Rectal smooth muscle tissue (tissue), 1 donor: ENCODE measurements at regions not wholly inside any gene's neighbourhood (a gene's known extent, or its start where the extent isn't known, plus 50 kb on each side); places are given as distances from the start of the nearest gene placed in this dataset.

Experiments
- H3K27ac ChIP-seq: one replicate; pipeline ENCODE4 v1.7.0; 2013; ENCODE audit warnings: low read depth, low read length, inconsistent platforms
- H3K27me3 ChIP-seq: one replicate; pipeline ENCODE4 v1.7.0; 2013; ENCODE audit warnings: low read length; ENCODE audit not compliant: control insufficient read depth, insufficient read depth
- H3K36me3 ChIP-seq: one replicate; pipeline ENCODE4 v1.7.0; 2013; ENCODE audit warnings: low read length; ENCODE audit not compliant: control insufficient read depth, insufficient read depth
- H3K4me1 ChIP-seq: one replicate; pipeline ENCODE4 v1.7.0; 2013; ENCODE audit warnings: low read length; ENCODE audit not compliant: control insufficient read depth, insufficient read depth
- H3K4me3 ChIP-seq: one replicate; pipeline ENCODE4 v1.7.0; 2013; ENCODE audit warnings: low read length
- H3K9ac ChIP-seq: one replicate; pipeline ENCODE4 v1.7.0; 2013; ENCODE audit warnings: low read length

GRCh38 chr6:100171533-100172321 lies 177.7 kb upstream of the MCHR2 start:
- no peaks in the 10 kb centered on the region for H3K27me3 ChIP-seq
- no peaks in the 10 kb centered on the region for H3K36me3 ChIP-seq
- H3K9ac ChIP-seq = no peak overlapping the region
- H3K27ac ChIP-seq = no peak overlapping the region
- H3K4me1 ChIP-seq = no peaks in the 10 kb centered on the region
- H3K4me3 ChIP-seq = no peak overlapping the region

GRCh38 chr6:100168148-100168547 lies 174.1 kb upstream of the MCHR2 start:
- no peaks in the 10 kb centered on the region for H3K4me1 ChIP-seq
- no peak overlapping the region for H3K9ac ChIP-seq
- H3K36me3 ChIP-seq = no peaks in the 10 kb centered on the region
- H3K27me3 ChIP-seq = no peaks in the 10 kb centered on the region
- no peak overlapping the region for H3K4me3 ChIP-seq
- no peak overlapping the region for H3K27ac ChIP-seq

GRCh38 chr6:100167585-100167984 lies 173.6 kb upstream of the MCHR2 start:
- Histone ChIP-seq H3K27ac (no peak overlapping the region), H3K4me1 (no peaks in the 10 kb centered on the region), H3K27me3 (no peaks in the 10 kb centered on the region), H3K4me3 (no peak overlapping the region), H3K36me3 (no peaks in the 10 kb centered on the region), H3K9ac (no peak overlapping the region)

GRCh38 chr6:100166956-100167355 lies 172.9 kb upstream of the MCHR2 start:
- H3K27me3 ChIP-seq = no peaks in the 10 kb centered on the region
- no peak overlapping the region for H3K4me3 ChIP-seq

GRCh38 chr6:100165442-100165841 lies 171.4 kb upstream of the MCHR2 start:
- Histone ChIP-seq H3K9ac (no peak overlapping the region), H3K4me1 (no peaks in the 10 kb centered on the region), H3K36me3 (no peaks in the 10 kb centered on the region), H3K27me3 (no peaks in the 10 kb centered on the region), H3K4me3 (no peak overlapping the region), H3K27ac (no peak overlapping the region)

More at GRCh38 chr6:100166956-100167355, 172.9 kb upstream of the MCHR2 start:
- H3K9ac ChIP-seq = no peak overlapping the region
- H3K36me3 ChIP-seq = no peaks in the 10 kb centered on the region
- H3K4me1 ChIP-seq = no peaks in the 10 kb centered on the region
- no peak overlapping the region for H3K27ac ChIP-seq

- Histone ChIP-seq H3K4me3 (no peak overlapping the region), H3K9ac (no peak overlapping the region), H3K27me3 (no peaks in the 10 kb centered on the region), H3K36me3 (no peaks in the 10 kb centered on the region), H3K27ac (no peak overlapping the region), H3K4me1 (no peaks in the 10 kb centered on the region)
Measured at GRCh38 chr6:100163035-100163434, 169.0 kb upstream of the MCHR2 start.

- H3K4me1 ChIP-seq = no peaks in the 10 kb centered on the region
- H3K27ac ChIP-seq = no peak overlapping the region
- H3K9ac ChIP-seq = no peak overlapping the region
- no peaks in the 10 kb centered on the region for H3K27me3 ChIP-seq
- H3K4me3 ChIP-seq = no peak overlapping the region
- no peaks in the 10 kb centered on the region for H3K36me3 ChIP-seq
Measured at GRCh38 chr6:100161782-100162365, 167.9 kb upstream of the MCHR2 start.

GRCh38 chr6:100160930-100161329 lies 166.9 kb upstream of the MCHR2 start:
- Histone ChIP-seq H3K36me3 (no peaks in the 10 kb centered on the region), H3K27me3 (no peaks in the 10 kb centered on the region), H3K27ac (no peak overlapping the region)

GRCh38 chr6:100155141-100155540 lies 161.1 kb upstream of the MCHR2 start:
- H3K27ac ChIP-seq = no peak overlapping the region
- no peak overlapping the region for H3K9ac ChIP-seq
- no peak overlapping the region for H3K4me3 ChIP-seq
- H3K36me3 ChIP-seq = no peaks in the 10 kb centered on the region
- H3K27me3 ChIP-seq = no peaks in the 10 kb centered on the region
- H3K4me1 ChIP-seq = no peaks in the 10 kb centered on the region

More at GRCh38 chr6:100160930-100161329, 166.9 kb upstream of the MCHR2 start:
- H3K9ac ChIP-seq = no peak overlapping the region
- H3K4me1 ChIP-seq = no peaks in the 10 kb centered on the region
- H3K4me3 ChIP-seq = no peak overlapping the region

GRCh38 chr6:100153636-100154275 lies 159.7 kb upstream of the MCHR2 start:
- Histone ChIP-seq H3K27ac (no peak overlapping the region), H3K36me3 (no peaks in the 10 kb centered on the region), H3K27me3 (no peaks in the 10 kb centered on the region), H3K4me3 (no peak overlapping the region), H3K9ac (no peak overlapping the region), H3K4me1 (no peaks in the 10 kb centered on the region)

- Histone ChIP-seq H3K4me3 (no peak overlapping the region), H3K27me3 (no peaks in the 10 kb centered on the region), H3K27ac (no peak overlapping the region), H3K4me1 (no peaks in the 10 kb centered on the region), H3K36me3 (no peaks in the 10 kb centered on the region), H3K9ac (no peak overlapping the region)
Measured at GRCh38 chr6:100152201-100152600, 158.2 kb upstream of the MCHR2 start.

- H3K4me1 ChIP-seq = no peaks in the 10 kb centered on the region
- H3K4me3 ChIP-seq = no peak overlapping the region
- H3K36me3 ChIP-seq = no peaks in the 10 kb centered on the region
- no peak overlapping the region for H3K9ac ChIP-seq
- no peaks in the 10 kb centered on the region for H3K27me3 ChIP-seq
- no peak overlapping the region for H3K27ac ChIP-seq
Measured at GRCh38 chr6:100144991-100145390, 151.0 kb upstream of the MCHR2 start.
